Testis (tissue), 2 donors: ENCODE measurements at regions not wholly inside any gene's neighbourhood (a gene's known extent, or its start where the extent isn't known, plus 50 kb on each side); places are given as distances from the start of the nearest gene placed in this dataset.

ENCODE experiments used
- CTCF ChIP-seq, 3 experiments: fragments of 450-650 bp in 2 of 3; fragments of 200-600 bp in 1 of 3; sonication (generic) in 1 of 3; IDR thresholded peaks; one replicate each; pipeline ENCODE4 v1.5.1; 2016 to 2019; ENCODE audit warnings: antibody characterized with exemption in 3 of 3, mild to moderate bottlenecking in 2 of 3, moderate library complexity in 1 of 3
- POLR2A ChIP-seq: fragments of 450-650 bp; IDR thresholded peaks from one replicate; pipeline ENCODE4 v1.6.1; 2017; ENCODE audit warnings: antibody characterized with exemption, mild to moderate bottlenecking, moderate library complexity

- no peak for TF ChIP-seq CTCF (IDR thresholded peaks at IDR 0.05)
- TF ChIP-seq POLR2A: no peak
These were observed 114.5 kb upstream of the IRX1 start for GRCh38 chr5:3481175-3481574.
